SU-DHL-6 (cell line): ENCODE measurements at regions not wholly inside any gene's neighbourhood (a gene's known extent, or its start where the extent isn't known, plus 50 kb on each side); places are given as distances from the start of the nearest gene placed in this dataset.

Experiments
- CTCF ChIP-seq: fragments of 200-600 bp; sonication (generic); IDR thresholded peaks from one replicate; pipeline ENCODE4 v1.5.1; 2017; ENCODE audit warnings: antibody characterized with exemption, mild to moderate bottlenecking, low read length, moderate library complexity; ENCODE audit not compliant: insufficient read depth, poor library complexity, severe bottlenecking
- EZH2phosphoT487 ChIP-seq: fragments of 200-600 bp; sonication (generic), shearing (Covaris generic); conservative IDR thresholded peaks from 2 replicates; pipeline ENCODE4 v1.6.1; 2018; ENCODE audit warnings: mild to moderate bottlenecking, antibody characterized with exemption, low read length, moderate library complexity, mixed read lengths

- no peak for TF ChIP-seq EZH2phosphoT487
- no peak for TF ChIP-seq CTCF
Observed at GRCh38 chr16:82281544-82281943, 111.5 kb upstream of the MPHOSPH6 start.
